HG03175 (cell line): ENCODE measurements at regions not wholly inside any gene's neighbourhood (a gene's known extent, or its start where the extent isn't known, plus 50 kb on each side); places are given as distances from the start of the nearest gene placed in this dataset.

Experiments used
- ATAC-seq: cut with Tn5 transposase; IDR thresholded peaks from one replicate; pipeline ENCODE4 v1.9.1; 2021; ENCODE audit warnings: mild to moderate bottlenecking, moderate library complexity; ENCODE audit not compliant: unreplicated experiment

DNA sequence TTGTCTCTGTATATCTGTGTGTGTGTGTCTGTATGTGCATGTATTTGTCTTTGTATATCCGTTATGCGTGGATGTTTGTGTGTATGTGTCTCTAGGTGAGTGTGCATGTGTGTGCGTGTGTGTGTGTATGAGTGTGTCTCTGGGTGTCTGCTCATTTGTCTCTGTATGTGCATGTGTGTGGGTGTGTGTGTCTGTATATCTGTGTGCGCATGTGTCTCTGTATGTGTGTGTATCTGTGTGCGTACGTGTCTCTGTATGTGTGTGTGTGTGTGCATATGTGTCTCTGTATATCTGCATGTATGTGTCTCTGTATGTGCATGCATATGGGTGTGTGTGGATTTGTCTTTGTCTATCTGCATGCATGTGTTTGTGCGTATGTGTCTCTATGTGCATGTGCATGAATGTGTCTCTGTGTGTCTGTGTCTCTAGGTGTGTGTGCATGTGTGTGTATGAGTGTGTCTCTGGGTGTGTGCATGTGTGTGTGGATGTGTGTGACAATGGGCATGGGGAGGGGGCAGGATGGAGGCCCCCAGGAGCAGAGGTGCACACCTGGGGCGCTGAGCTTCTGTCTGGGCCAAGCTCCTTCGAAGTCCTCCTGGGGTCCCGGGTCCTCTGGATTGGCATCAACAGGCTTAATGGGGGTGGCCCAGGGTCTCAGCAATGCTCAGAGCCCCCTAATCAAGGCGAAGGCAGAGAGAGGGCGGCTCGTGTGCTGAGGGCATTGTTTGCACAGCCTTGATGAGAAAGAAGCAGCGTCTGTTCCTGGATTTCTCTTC lies 373.4 kb upstream of the IRX4 start:
- ATAC-seq: no peak

DNA sequence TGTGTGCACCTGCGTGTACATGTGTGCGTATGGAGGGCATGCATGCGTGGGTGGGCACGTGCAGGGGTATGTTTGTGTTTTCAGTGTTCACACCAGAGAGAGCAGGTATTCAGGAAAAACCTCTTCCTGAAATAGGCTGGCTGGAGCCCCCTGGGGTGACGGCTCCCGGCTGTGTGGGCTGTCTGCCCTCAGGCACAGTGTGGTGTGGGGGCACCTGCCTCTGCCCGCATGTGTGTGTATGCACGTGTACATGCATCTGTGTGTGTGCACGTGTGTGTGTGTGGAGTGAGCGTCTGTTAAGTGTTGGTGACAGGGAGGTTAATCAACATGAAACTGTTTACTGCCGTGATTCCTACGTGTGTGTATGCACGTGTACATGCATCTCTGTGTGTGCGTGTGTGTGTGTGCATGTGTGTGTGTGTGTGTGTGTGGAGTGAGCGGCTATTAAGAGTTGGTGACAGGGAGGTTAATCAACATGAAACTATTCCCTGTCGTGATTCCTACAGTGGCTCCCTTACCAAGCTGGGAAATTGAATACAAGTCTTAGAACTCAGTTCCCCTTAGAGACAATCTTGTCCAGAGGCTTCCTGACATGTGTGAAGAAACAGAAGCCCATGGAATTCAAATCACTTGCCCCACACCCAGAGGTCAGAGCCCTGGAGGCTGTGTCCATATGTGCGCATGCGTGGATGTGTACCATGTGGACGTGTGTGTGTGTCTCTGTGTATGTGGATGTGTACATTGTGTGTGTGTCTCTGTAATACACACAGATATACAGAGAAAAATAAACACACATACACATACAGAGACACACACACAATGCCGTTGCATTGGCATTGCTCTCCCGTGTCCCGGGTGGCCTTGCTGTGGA lies 372.4 kb upstream of the IRX4 start:
- ATAC-seq: no peak

DNA sequence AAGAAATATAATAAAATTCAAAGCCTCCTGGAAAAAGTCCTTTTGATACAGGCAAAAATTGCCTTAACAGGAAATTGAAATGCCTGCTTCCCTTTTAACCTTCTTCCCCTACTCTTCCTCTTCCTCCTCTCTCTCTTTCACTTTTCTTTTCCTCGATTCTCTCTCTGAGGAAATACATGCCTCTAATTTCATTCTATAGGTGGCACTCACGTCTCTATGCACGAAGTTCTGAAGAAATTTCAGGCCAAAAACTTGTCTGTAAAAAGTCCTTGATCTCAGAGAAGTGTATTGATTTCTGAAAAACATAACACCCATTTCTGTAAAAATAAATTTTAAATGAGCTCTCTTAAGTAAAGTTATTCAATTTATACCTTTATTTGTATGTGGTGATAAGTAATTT lies 371.7 kb upstream of the IRX4 start:
- ATAC-seq: no peak

DNA sequence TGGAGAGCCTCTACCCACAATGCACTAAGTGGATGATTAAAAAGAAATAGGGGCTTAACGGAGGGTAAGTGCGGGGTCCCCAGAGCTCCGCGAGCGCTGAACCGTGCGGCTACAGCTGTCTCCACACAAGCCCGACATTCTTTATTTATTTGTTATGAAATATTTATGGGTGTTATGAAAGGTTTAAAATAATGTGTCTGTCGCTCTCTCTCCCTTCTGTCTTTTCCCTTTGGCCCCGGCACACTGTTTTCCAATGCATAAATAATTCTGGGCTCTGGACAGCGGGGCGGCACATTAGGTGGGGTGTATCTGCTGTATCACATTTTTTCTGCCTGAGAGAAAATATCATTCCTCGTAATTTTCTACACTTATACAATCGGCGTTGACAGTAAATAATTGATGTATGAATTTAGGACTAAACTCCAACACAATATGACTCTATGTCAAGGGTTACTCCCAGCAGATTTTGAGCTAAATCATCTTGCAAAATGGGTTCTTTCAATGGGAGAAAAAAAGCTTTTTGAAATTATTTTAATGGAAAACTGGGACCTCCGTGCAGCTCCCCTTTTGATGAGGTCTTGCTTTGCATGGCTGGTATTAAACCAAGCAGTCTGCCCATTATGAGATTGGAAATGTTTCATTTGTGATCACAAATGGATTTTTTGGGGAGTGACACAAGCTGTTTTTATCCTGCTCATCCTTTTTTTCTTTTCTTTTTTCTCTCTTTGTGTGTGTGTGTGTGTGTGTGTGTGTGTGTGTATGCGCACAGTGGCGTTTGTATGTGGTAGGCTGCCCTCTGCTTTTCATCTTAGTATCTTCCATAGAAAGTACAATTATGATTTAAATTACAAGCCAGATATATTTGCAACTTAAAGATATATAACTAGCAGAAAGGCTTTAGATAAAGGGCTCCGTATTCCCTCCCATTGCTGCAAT lies 370.6 kb upstream of the IRX4 start:
- ATAC-seq: no peak

DNA sequence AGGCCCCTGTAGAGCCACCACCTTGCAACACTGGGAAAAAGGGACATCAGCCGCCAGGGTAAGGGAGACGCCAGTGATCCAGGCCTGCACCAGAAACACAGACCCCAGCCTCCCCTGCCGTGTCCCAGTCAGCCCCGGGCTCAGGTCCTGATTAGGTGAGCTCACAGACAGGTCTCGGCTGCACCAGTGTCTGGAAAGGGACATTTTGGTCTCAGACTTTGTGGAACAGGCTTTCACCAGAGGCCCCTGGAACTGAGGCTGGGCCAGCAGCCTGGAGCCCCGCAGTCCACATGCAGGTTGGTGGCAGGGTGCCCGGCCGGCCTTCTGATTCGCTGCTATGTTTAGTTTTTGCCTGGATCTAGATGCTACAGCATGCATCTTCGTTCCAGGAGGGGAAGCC lies 369.0 kb upstream of the IRX4 start:
- no peak for ATAC-seq

DNA sequence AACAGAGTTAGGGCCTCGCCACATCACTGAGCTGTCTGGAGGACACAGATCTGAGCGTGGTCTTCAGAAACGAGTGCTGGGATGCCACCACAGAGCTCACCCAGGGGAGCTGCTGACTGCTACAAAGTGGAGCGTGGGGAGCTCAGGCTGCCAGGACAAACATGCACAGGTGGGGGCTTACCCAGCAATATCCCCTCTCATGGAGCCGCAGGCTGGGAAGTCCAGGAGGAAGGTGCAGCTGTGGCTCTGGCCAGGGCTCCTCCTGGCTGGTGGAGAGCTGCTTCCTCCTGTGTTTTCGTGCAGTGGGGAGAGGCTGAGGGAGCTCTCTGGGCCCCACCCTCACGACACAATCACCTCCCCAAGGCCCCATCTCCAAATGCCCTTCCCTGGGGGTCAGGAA lies 368.6 kb upstream of the IRX4 start:
- ATAC-seq: no peak

DNA sequence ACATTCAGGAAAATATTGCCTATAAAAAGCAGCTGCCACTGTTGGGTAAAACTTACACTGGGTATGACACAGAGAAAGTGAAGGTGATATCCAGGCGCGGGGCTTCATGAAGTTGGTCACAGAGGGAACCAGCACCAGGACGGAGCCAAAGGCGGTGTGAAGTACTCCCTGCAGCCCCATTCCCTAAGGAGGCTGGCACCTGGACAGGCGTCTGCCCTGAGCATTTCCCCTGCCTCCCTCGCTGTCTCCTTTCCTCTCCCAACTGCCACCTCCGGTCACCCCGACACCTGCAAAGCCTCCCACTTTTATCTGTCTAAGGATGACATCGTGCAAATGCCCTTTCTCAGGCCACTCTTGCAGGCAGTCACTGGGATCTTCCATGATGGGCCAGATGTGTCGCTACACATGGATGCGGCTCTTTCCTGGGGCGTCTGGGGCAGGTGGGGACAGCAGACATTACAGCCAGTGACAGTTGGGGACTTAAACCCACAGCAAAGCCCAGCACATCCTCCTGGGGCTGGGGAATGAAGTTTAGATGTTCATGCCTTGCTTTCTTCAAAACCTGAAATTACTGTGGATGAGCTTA lies 367.7 kb upstream of the IRX4 start:
- ATAC-seq: no peak

DNA sequence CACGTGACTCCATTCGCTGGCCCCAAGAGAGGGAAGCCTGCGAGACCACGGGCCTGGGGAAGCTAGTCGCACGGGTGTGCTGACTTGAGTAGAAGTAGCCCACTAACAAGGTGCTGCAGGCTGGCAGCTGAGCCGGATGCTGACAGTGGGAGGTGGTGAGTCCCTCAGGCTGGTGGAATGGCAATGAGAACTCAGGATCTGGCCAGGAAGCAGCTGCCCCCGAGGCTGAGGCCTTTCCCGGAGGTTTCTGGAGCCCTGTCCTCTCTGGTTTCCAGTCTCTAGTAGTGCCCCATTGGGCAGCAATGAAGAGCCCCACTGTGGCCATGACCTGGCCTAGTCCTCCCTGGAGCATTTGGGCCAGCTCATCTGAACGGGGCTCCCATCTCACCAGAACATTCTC lies 366.7 kb upstream of the IRX4 start:
- ATAC-seq: no peak

DNA sequence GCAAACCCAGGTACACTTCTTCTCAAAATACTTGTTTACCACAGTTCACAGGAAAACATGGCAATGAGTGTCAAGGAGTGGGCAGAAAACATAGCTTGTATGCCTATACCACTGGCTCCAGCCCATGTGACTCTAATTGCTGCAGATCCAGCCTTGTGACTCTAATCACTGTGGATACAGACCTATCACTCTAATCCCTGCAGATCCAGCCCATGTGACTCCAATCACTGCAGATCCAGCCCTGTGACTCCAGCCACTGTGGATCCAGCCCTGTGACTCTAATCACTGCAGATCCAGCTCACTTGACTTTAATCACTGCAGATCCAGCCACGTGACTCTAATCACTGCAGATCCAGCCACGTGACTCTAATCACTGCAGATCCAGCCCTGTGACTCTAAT lies 366.3 kb upstream of the IRX4 start:
- no peak for ATAC-seq

DNA sequence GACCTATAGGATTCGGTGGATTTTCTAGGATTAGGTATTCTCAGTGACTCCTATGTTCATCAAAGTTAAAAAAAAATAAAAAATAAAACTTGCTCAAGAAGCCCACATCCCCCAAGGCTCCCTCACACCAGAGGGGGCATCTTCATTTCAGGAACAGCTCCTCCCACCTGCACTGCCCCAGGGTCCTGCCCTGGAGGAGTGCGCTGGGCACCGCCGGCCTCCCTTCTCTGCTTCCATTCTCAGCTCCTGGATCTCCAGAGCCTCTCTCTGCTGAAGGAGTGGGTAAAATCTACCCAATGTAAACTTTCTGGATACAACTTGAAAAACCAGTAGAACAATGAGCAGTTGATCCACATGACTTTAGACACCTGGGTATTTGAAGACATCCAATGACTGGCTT lies 359.8 kb upstream of the IRX4 start:
- no peak for ATAC-seq

DNA sequence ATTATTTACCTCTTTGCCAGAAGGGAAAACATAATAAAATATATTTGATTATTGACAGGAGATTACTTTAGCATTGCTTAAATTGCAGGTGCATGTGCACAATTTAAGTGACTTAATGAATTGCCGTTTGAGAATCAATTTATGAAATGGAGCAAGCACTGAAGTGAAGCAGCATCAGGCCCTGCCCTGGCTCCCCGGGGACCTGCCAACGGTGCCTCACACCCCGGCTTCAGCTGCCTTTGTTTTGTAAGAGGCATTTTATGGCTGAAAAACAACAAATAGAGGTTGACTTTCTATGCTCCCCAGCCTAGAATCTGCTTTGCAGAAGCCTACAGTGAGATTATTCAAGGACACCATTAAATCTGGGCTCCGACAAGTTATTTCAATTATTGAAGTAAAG lies 359.1 kb upstream of the IRX4 start:
- ATAC-seq: no peak

DNA sequence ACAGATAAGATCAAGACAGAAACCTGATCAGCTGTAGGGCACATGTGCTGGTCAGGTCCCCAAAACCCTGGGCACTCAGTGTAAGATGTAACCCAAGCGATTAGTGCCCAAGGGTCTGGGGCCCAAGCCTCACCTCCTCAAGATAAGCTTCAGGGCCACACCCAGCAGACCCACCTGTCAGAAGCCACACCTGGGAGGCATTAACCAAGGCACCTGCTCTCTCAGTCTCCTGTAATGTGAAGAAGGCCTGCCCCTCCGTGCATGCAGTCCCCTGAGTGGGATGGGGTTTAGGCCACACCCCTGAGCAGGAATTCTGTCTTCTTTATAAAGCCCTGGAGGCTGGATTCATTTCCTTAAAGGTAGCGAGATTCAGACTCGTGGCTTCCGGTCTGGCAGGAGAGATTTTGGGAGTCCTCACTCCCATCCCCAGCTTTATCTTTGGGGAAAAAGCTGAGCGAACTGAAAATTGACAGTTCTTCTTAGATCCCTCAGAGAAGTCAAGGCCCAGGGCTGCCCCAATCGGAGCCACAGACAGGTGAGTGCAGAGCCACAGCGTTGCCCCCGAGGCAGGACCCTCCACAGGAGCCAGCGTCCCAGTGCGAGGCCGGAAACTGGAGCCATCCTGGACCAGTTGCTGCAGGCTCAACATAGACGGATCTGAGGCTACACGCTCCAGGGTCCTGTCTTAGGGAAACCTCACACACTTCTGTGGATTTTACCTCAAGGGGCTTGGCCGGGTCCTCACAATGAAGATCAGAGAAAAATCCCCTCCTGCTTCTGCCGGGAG lies 357.6 kb upstream of the IRX4 start:
- no peak for ATAC-seq

DNA sequence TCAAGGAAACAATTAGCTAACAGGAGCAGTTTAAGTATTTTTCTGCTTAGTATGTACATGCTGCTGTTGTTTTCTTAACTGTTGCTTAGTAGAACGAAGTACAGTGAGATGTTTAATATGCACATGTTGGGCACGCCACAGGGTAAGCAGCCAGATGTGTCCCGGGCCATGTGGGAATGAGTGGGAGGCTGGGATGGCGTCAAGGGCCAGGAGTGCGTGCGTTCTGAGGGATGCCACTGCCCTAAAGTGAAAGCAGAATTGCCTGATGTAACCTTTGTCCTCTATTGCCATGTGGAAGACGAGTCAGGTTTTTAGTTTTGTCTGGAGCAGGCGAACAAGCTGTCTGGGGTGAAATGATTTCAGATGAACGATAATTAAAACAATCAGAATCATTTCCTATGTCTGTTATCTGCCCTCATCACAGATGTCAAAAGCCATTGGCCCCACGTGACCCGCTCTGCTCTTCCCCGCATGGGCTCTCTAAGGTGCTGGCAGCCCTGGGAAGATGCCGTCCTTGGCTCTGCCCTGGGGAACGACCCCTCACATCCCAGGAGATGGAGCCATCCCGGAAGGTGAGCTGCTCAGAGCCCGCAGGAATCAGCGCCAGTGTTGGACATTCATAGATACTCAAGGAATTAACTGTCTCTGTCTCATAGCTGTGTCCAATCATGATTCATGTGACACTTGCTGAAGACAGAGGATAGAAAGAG lies 356.6 kb upstream of the IRX4 start:
- ATAC-seq: no peak

DNA sequence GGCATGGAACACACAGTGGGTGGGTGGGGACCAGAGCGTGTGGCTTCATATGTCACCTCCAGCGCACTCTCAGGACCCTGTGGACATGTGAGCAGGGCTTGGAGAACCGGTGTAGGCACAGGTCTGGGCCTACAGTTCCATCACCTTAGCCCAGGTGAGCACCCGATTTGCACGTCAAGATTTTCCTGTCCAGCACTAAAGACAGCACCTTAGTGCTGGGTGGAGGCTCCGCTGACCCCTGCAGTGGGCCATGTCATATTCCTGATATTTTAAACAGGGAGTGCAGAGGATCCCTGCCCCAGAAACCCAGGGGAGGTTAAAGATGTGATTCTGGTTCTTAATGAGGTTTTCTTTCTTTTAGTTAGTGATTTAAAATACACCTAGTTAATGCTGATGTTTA lies 356.0 kb upstream of the IRX4 start:
- ATAC-seq: no peak

DNA sequence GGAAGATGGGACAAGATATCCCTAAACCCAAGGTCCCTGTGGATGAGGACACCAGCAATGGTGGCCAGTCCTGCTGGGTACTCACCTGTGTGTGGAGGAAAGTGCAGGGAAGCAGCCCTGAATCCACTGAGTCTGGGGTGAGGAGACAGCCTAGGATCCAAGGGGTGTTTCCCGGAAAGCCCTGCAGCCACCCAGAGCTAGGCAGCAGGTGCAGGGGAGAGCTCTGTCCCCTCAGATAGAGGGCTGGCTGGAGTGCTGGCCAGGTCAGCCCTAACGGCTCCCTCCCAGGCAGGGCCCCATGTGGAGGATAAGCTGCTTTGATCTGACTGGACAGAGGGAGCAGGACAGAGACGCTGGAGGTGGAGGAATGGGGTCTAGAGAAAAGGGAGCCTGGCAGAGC lies 344.7 kb upstream of the IRX4 start:
- no peak for ATAC-seq

DNA sequence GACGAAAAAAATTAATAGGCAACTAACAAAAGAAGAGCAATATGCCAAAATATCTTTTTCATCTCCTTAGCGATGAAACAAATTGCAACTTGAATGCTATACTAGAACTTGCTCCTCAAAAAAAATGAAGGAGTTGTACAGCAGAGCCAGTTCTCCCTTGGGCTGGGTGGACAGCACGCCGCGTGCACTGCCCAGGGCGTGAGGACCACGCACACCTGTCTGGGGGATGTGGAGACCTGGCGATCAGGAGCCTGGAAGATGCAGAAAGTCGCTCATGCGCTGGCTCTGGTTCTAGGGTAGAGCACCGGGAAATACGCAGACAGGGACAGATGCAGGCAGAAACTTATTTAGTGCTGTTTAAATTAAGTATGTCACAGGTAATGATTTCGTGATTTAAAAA lies 342.0 kb upstream of the IRX4 start:
- ATAC-seq: no peak

DNA sequence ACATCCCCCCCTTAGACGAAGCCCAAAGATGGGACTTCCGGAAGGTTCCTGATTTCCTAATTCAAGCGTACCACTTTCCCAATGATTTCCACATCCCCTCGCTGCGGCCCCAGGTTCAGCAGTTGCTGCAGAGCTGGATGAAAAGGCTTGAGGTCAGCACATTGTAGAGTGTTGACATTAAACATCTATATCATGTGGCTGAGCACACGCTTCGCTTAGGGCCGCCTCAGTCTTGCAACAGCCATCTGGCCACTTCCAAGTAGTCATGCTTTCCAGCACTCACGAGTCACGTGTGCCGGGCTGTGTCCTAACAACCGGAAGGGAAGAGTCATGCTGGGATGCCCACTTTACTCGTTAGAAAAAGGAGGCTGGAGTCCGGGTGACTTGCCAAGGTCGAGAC lies 340.6 kb upstream of the IRX4 start:
- ATAC-seq: no peak

DNA sequence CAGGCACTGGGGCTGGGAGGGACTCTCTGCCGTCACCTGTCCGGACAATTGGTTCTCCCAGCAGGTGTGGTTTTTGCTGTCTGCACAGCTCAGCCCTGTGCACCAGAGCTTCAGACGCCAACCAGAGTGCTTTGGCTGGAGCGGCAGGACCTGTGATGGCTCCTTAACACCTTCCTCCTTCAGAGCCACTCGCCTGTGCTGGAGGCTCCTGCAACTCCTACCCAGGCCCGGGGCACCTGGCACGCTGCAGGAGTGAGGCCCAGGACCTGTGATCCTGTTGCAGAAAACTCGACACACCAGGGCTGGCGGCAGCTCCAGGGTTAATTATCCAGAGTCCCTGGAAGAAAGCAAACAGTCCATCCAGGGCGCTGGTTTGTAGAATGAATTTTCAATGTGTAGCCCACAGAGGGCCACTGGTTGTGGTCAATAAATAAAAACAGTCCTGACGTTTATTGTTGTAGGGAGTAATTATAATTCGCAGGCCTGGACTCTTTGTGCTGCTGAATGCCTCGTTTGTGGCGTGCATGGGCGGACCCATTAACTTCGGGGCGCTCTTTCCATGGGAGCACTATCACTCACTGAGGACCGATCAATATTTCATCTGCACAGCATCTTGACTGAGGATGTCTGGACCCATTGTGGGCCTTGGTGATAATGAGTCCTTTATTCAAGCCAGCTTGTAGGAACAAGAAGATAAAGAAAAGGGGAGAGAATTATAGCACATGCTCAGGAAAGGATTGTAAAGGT lies 339.7 kb upstream of the IRX4 start:
- no peak for ATAC-seq

DNA sequence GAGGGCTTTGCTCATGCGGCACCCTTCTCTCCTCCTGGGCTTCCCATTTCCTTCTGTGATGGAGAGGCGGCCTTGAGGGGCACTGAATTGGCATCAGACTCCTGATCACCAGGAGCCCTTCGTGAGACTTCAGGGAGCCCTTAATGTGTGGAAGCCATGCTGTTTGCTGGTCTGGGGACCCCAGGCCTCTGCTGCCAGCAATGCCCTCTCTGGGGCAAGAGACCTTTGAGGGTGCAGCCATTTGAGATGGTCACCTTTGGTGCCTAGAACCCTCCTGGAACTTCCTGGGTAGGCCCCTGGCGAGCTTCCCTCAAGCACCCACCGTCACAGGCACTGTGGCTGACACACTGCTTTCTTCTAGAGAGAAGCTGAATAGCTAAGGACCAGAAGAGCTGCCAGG lies 338.7 kb upstream of the IRX4 start:
- ATAC-seq: no peak
